ENCODE measurements at regions not wholly inside any gene's neighbourhood (a gene's known extent, or its start where the extent isn't known, plus 50 kb on each side); places are given as distances from the start of the nearest gene placed in this dataset.

DNA sequence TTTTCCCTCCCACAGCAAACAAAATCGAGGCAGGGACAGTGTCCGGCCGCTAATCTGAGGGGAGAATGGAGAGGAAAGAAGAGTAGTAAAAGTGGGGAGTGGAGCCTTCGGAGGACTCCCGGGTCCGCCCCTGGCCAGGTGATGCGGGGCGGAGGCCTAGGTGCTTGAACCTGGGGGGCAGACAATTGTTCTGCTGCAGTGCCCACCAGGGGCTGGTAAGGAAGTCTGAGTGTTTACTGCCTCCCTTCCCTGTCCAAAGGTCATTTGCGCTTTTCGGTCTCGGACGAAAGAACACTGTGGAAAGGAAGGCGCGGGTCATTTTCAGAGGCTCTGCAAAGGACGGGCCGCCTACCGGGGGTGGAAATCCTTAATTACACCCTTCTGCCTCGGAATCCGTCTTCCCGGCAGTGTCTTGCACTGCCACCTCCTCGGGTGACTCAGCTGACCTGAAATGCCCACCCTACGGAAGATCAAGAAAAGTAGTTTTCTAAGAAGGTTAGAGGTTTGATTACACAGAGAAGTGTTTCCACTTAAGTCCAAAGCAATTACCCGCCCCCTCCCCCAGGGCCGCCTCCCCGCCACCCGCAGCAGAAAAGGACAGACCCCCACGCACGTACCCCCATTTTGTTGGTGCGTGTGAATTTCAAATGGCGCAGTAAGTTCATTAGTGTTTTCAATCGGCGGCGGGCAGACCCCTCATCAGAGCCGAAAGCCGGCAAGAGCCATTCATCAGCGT lies 99.9 kb upstream of the TENM3 start:
- no peak for DNase-seq
- intact Hi-C loops (cut with DNase I): no loop called here

DNA sequence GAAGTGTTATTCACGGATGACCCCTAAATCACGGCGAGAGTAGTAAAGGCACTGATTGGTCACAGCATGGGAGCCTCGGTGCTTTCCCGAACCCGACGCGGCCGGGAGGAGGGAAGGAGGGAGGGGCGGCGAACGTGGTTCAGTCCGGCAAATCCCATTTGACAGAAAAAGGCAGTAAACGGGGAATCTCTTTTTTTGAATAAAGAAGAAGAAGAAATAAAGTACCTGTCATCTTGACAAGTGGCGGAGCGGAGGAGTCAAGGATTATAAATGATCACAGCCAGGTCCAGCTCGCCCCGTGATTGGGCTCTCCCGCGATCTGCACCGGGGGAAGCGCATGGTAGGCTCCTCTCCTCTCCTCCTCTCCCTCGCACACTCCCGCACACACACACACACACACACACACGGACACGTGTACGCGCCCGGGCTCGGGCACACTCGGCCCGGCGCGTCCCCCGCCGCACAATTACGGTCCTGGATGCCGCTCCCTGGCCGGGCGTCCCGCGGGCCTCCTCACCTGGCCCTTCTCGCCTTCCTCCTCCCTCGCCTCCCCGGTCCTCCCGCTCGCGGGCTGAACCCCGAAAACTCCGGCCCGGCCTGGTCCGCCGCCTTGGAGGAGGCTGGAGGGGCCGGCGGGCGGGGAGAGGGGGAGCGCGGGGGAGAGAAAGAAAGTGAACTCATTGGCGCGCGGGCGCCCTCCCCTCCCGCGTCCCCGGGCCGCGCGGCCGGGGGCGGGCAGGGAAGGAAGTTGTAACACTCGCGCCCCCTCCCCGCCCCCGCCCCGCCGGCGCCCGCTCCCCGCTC lies 99.2 kb upstream of the TENM3 start:
- DNase-seq: peak in 3 of 10 donors; percentile 22 to 85 (median 42)
- intact Hi-C loops (cut with DNase I): no loop called here

DNA sequence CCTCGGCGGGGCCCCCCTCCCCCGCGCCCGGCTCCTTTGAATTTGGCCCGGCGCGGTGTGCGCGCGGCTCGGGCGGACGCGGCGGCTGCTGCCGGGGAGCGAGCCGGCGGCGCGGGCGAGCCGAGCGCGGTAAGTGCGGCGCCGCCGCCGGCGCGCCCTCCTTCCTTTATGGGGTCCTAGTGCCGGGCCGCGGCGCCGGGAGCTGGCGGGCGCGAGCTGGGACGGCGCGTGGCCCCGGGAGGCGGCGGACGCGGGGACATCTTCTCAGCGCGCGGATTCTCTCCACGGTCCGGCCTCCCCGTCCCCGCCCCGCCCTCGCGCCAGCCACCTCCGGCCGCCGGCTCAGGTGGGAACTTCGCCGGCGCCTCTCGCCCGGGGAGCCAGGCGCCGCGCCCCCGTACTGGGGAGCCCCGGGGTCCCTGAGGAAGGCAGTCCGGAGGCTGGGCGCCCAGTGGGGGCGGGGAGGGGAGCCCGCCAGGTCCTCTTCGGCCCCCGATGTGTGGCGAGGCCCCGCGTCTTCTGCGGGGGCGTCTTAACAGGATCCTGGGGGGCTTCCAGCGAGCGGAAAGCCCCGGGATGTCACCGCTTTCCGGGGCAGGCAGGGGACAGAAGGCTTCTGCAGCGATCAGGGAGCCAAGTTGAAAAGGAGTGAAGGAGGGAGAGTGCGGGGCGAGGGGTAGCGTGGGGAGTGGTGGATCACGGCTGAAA lies 98.4 kb upstream of the TENM3 start:
- intact Hi-C loops (cut with DNase I): no loop called here
- DNase-seq: no peak

DNA sequence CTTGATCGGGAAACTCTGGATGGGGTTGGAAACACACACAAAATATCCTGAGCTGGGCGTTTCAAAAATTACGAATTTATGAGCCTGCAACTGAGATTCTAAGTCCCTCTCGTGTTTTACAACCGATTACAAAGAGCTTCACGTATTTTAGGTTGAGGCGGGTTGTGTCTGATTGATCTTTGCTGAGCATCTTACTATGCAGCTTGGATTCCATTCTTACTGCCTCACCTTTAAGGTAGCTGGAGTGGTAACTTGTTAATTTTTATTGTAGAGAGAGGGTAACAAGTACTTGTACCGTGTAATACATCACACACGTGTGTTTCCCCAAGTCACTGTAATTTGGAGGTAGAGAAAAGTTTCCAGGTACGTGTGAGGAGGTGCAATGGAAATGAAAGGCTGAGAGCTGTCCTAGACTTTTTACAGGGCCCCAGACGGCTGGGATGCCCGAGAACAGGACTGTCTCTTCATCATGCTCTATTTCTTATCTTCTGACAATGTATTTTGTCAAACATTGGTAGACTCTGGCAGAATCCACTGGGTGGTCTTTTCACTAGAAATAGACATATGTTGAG lies 97.8 kb upstream of the TENM3 start:
- intact Hi-C loops (cut with DNase I): no loop called here

DNA sequence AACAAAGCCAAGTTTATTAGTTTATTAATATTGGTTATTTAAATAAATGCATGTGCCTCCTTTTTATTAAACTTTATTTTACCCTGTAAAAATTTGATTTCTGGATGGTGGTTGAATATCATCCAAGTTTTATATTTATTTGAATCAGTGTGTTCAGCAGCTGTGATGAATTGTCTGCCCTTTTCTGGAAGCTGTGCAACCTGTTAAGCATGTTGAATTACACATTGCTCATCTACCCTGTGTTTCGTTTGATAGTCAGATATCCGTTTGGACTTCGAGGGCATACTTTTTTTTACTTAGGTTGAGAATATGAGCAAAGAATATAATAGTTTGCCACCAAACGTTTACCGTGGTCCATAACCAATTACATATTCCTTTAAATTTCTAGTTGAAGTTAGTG lies 95.8 kb upstream of the TENM3 start:
- intact Hi-C loops (cut with DNase I): no loop called here
- no peak for DNase-seq

More for the DNA sequence above, 97.8 kb upstream of the TENM3 start:
- no peak for DNase-seq

DNA sequence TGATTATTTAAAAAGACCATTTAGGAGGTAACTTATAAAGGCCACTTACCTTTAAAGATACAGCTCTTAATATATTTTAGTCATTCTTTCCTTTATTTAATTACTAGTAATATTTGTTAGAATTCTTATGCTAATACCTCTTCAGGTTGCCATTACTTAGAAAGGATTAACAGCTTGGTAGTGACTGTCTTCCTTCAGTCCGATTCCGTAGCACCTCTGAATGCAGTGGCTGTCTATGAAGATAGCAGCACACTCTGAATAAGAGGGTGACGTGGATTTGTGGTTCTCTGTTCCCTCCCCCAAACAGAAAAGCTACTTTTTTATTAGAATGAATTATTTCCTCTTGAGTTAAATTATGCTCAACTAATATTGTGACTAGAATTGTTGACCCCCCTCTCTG lies 92.6 kb upstream of the TENM3 start:
- DNase-seq: no peak
- intact Hi-C loops (cut with DNase I): no loop called here

DNA sequence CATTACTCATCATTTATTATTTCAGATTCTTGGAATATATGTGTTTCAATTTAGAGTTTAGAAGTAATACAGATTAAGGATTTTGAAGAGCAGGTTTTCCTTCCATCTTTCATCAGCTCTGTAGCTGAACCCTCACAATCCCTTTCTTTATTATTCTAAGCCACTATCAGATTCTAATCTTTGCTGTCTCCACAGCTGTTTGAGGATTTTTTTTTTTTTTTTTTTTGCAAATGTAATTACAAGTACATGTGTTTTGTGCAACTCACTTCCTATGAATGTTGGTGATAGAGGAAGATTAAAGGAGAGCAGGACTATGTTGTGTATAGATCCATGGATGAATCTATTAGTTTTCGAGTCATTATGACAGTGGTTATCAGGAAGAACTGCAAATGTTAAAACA lies 87.4 kb upstream of the TENM3 start:
- no peak for DNase-seq
- intact Hi-C loops (cut with DNase I): no loop called here

DNA sequence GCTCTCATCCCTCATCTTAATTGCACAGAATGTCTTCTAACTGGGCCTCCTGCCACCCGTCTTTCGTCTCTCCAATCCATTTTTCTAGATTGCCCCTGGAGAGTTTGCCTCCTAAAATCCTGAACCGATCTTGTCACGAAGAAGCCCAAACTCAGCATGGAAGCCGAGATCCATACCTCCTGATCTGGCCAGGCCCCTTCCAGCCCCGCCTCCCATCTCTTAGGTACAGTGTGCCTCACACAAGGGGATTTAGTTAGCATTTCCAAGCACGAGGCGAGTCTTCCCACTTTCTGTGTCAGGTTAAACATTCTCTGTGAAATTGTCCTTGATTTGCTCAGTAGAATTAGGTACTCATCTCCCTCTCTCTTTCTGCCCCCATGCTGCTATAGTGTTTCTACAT lies 80.0 kb upstream of the TENM3 start:
- intact Hi-C loops (cut with DNase I): no loop called here

DNA sequence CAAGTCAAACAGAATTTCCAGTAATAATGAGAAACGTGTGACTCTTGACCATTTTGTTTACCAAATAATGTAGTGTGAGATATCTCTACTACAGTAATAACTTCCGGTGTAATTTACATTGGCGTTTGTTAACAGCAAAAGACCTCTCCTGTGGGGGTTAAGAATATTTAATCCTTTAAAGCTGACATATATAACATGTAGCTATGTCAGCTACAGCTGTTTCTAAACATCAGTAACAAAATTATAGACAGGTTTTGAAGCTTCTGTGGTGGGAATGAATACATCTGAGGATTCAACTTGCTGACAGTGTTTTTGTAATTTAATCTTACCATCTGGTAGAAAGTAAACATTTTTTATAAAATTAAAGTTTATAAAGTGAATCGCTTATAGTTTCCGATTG lies 73.6 kb upstream of the TENM3 start:
- DNase-seq: no peak
- intact Hi-C loops (cut with DNase I): no loop called here

More for the DNA sequence above, 80.0 kb upstream of the TENM3 start:
- no peak for DNase-seq

DNA sequence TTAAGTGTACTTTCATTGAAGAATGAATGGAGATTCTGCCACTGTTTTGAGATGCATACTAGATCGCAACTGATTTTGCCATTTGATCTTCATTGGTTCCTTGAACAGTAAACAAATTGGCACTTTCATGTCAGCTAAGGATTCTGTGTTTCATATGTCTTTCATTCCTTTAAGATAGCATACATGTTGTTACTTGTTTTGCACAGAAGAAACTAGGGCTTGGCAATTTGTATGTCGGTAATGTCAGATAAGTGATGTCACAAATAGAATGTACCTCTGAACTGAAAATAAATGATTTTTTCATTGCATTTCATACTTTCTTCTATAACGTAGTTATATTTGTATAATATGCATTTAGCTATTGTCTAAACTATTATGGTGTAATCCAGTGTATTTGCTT lies 73.2 kb upstream of the TENM3 start:
- DNase-seq: no peak

DNA sequence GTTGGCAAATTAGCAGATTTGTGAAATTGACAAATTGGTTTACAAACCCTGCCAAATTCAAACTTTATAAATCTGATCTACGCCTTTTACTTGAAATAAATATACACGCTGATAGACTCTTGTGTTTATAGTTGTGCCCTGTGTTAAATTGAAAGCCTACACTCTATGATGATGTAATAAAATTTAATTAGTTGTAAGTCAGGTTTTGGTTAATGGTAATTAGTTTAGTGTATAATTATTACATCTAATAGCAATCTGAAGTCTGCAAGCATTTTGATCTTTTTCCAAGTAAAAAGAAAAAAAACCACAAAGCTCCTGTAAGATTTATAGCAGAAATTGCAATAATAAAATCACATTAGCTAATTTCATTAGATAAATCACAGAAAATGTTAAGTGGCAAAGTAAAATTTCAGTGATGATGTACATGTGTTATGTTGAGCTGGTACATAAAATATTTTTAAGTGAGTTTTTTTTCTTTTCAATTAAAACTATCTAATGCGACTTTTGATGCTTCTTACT lies 72.7 kb upstream of the TENM3 start:
- no peak for DNase-seq
- intact Hi-C loops (cut with DNase I): no loop called here

More for the DNA sequence above, 73.2 kb upstream of the TENM3 start:
- intact Hi-C loops (cut with DNase I): no loop called here

DNA sequence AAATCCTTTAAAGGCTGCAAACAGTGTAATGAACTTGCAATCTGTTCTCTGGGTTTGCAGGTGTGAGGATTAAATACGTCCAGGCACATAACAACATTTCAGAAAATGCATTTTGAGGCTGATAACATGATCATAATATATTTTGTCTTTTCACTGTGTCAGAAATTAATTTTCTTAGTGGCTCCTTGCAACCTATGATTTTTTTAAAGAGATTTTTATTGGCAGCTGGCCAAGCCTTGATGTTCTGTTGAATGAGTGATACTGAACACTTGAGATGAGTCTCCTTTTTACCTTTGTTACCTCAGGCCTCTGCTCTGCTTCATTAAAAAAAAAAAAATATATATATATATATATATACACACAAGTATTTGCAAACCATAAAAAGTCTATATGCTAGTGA lies 68.2 kb upstream of the TENM3 start:
- intact Hi-C loops (cut with DNase I): no loop called here

DNA sequence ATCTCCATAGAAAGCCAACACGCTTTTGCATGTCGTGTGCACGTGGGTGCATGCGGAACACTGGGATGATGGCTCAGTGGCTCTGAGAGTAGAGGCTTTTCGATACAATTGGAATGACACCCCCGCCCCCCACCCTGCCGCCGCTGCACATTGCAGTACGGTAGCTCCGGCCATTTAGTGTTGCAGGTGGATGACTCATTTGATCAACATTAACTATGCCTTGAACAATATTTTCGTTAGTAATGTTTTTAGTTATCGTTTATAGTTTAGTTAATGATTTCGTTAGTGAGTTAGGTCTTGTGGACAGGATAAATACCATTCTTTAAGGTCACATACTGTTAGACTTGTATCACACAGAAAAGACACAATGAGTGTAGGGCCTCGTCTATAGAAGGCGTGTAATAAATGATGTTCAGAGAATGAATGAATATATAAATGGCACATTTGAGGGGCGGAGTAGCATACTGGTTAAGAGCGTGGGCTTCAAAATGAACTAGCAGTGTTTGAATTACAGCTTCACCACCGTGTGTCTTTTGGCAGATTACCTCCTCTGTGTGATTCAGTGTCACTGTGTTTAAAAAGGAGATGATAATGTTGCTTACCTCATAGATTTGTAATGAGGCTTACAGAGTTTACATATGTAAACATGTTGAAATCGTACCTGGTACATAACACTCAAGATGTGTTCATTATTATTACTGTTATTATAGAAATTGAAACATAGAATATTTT lies 67.2 kb upstream of the TENM3 start:
- intact Hi-C loops (cut with DNase I): no loop called here

More for the DNA sequence above, 68.2 kb upstream of the TENM3 start:
- DNase-seq: no peak

DNA sequence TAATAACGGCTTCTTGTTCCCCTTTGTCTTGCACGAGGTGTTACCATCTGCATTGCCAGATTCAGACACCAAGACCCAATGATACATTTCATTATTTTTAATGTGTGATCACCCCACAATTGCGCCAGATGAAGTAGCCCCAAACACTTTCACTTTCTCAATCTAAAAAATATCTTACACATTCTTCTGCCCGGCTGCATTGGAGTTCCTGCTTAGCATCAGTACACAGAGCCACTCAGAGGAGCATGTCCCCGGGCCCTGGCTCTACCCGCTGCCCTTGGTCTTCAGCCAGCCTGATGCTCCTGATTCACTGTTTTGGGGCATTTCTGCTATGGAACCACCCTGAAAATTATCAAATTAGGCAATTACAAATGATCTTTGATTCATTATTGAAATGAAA lies 66.0 kb upstream of the TENM3 start:
- intact Hi-C loops (cut with DNase I): no loop called here
- no peak for DNase-seq

More for the DNA sequence above, 67.2 kb upstream of the TENM3 start:
- DNase-seq: no peak

DNA sequence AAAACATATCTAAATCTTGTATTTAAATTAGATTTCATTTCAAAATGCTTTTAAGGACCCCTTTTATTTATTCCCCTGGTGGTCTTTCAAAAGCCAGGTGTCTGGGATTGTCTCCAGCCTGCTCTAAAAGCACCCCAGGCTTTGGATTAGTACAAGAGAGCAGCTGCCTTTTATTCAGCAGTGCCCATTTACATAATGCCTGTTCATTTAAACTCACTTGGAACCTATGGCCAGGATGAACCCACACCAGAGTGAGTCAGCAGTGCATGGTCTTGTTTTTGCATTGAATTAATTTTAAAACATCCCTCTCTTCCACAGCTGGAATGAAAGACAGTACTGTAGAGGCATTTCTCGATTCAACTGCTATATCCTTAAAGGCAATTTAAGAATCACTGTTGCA lies 64.1 kb upstream of the TENM3 start:
- intact Hi-C loops (cut with DNase I): no loop called here
- no peak for DNase-seq

DNA sequence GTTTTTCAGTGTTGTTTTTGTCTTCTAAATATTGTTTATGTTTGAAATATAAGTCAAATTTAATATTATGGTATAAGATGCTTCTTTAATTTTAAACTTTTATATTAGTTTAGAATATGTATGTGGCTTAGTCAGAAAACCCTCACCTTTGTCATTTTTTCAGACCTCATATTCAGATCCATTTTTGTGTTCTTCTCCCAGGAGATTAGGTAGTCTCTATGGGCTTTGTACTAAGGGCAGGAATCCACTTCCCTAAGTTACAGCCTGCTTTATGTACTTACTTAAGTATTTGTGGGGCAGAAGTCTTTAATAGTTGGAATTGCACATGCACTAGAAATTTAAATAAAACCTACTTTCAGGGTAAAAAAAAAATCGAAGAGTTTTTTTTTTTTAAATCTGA lies 63.5 kb upstream of the TENM3 start:
- intact Hi-C loops (cut with DNase I): no loop called here
- DNase-seq: no peak

DNA sequence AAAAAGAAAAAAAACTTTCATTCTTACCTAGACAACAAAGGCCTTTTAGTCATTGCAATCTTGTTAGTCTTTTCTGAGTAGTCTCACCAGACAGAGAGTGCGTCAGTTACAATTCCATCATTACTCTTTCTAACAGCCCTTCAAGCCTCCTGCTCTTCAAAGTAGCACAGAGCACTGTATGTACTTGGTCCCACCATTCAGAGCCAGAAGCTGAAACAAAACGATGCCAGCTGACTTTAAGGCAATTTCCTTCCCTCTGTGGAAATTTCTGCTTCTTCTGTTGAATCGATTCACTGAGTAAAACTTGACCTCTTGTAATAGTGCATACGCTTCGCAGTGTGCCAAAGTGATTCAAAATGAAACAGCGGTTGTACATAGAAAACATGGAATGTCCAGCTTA lies 57.7 kb upstream of the TENM3 start:
- intact Hi-C loops (cut with DNase I): no loop called here
- no peak for DNase-seq

DNA sequence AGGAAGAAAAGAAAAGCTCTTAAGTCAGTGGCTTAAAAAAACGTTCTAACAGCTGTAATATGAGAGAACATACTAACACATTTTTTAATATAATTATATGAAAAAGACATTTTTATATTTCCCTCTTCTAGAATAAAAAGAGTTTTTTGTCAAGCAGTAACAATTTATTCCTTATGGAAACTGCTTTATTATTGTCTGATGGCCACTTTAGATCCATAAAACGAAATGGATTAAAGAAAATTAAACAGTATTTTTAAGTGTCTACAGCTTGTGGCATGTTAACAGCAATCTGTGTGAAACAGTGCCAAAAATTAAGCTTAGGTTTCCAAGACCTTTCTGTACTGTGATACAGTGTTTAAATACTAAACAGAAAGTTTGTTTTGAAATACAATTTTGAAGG lies 55.5 kb upstream of the TENM3 start:
- intact Hi-C loops (cut with DNase I): no loop called here
- DNase-seq: no peak

DNA sequence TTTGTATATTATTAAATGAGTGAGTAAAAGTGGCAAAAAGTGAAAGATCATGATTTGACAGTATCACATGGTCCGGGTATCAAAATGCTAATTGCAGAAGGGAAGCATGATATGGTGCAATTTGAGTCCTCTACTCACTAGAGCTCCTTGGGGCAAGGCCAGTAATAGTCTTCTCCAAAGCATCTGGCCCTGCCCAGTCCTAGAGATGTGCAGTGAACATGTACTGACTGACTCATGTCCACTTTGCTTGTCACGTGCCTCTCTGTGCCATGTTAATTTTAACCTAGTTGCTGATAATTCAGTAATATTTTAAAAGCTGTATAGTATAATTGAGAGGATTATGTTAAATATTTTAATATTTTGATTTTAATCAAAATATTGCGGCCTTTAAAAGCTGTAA lies 54.6 kb upstream of the TENM3 start:
- no peak for DNase-seq
- intact Hi-C loops (cut with DNase I): no loop called here
